T-helper 2 cell (primary cell): ENCODE measurements at regions not wholly inside any gene's neighbourhood (a gene's known extent, or its start where the extent isn't known, plus 50 kb on each side); places are given as distances from the start of the nearest gene placed in this dataset.

Experiments used
- DNase-seq, 5 experiments: peaks; one replicate each; pipeline versions ENCODE4 v3.0.0 to v3.0.0-alpha.2; 2012 to 2022

DNA sequence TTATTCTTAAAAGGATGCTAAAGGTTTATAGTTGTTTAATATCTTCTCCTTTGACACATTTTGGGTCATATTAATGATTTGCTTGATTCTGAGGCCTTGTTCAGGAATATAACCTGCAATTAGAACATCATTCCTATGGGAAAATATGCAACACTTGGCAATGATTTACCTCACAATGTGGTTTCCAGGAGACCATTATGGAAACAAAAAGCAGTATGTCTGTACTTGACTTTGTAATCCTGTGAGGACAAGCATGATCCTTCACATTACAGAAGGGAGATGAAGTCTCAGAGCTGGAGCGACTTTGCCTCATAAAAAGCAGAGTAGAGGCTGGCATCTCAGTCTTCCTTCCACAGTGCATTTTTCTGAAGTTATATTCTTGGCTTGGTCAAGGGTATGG, 57.0 kb upstream of the CDCA7L start:
- no peak for DNase-seq

DNA sequence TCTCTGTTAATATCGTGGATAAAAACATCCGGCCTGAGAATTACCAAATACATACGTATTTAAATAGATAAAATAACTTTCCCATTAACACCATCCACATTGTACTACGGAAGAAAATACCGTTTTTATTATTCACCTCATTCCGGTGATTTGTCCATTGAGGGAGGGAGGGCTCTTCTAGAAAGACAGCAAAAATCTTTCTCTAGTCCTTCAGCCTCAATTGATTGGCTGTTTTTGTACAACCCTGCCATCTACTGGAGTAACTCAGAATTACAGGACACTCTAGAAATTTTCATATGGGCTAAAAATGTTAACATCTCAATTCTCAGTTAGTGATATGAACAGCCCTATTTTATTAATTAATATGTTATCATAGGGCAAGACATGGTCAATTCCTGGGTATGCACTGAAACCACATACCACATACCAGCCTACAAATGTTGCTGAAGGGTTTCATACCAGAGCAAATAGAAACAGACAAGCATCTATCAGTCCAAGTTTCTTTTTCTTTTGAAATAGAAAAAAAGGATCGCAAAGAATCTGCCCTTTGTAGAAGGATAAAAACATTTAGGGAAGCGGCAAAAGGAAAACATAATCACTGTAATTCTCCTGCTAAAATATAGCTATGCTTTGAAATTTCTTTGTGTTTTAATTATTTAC, 55.8 kb upstream of the CDCA7L start:
- DNase-seq, result peak in 2 of 5 experiments; percentile 9 to 42

DNA sequence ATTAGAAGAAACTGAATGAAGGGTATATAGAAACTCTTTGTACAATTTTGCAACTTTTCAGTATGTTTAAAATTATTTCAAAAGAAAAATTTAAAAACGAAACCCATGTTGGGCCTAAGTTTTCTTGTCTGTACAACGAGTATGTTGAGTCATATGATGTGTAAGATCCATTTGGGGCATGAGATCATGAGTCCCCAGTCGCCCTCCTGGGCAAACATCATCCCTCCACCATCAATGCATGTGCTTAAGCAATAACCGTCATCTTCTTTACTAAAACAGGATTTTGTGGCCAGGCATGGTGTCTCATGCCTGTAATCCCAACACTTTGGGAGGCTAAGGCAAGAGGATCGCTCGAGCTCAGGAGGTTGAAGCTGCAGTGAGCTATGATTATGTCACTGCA, 54.2 kb upstream of the CDCA7L start:
- no peak for DNase-seq

DNA sequence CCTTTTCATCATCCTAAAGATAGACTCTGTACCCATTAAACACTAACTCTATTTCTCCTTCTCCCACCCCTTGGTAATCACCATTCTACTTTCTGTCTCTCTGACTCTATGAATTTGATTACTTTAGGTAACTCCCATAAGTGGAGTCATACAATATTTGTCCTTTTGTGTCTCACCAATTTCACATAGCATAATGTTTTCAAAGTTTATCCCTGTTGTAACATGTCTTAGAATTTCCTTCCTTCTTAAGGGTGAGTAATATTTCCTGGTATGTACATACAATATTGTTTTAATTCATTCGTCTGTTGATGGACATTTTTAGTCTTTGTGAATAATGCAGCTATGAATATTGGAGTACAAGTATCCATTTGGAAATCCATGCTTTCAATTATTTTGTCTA, 50.9 kb upstream of the CDCA7L start:
- no peak for DNase-seq
